ENCODE measurements at regions not wholly inside any gene's neighbourhood (a gene's known extent, or its start where the extent isn't known, plus 50 kb on each side); places are given as distances from the start of the nearest gene placed in this dataset.
"Not testable (repeated sequence)": the region's sequence is repeated elsewhere in the genome, so short reads cannot be mapped to it uniquely, and the experiment has no call there.

DNA sequence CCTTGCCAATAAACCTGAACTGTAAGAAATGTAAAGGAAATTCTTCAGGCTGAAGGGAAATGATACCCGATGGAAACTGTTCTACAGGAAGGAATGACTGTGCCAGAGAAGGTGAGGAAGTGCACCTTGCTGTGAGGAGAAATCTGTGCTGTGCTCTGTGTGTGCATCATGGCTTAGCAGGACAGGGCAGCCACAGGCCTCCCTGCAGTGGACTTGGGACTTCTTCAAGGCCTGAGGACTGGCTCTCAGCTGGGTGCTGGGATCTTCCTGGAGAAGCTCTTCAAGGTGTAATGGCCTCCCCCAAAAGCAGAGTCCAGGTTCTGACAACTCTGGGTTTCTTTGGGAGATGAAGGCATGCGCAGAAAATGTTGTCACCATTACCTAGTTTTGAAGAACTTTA, 145.1 kb downstream of the UQCRFS1 start:
- DNase-seq (ENCODE audit: extremely low read depth in 1 of 11, low read depth in 9 of 11, low spot score in 4 of 11), result no peak

DNA sequence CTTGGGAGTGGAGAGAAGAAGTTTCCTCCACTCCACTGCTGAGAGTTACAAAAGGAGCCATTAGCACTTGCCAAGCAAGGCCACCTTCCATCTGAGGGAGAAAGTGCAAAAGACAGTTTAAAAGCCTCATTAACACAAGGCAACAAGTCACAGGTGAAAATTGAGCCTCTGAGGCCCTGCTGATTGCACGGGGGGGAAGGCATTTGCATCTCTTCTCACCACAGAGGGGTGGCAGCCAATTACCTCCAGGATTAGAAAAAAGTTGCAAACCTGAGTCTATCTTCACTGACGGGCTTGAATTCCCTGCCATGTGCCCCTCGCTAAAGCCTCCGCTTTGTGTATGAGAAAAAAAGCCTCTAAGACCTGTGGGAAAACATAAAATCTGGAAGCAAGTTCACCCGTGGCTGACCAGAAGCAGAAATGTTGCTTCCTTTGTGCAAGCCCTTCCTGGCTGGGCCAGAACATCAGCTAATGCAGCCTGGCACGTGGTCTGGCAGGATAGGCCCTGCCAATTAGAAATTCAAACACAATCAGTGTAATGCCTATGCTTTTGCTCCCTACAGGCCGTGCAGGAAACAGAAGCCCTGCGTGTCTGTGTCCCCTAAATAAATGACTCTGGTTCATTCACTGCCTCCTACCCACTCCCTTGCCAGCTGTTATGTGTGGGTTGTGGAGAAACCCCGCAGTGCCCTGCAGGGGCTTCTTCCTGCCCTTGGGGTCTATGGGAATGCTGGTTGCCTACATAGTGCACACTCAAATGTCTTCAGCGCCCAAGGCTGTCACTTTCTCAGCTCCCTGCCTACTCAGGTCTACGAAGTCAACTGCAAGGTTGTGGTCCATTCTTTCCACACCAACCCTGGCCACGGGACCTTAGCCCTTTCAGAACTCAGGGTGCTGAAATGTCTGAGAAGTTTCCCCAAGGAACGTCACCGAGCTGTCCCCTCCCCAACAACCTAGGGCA, 150.2 kb downstream of the UQCRFS1 start:
- DNase-seq (ENCODE audit: extremely low read depth in 1 of 11, low read depth in 9 of 11, low spot score in 4 of 11), result peak in 1 of 11 donors; percentile 18

DNA sequence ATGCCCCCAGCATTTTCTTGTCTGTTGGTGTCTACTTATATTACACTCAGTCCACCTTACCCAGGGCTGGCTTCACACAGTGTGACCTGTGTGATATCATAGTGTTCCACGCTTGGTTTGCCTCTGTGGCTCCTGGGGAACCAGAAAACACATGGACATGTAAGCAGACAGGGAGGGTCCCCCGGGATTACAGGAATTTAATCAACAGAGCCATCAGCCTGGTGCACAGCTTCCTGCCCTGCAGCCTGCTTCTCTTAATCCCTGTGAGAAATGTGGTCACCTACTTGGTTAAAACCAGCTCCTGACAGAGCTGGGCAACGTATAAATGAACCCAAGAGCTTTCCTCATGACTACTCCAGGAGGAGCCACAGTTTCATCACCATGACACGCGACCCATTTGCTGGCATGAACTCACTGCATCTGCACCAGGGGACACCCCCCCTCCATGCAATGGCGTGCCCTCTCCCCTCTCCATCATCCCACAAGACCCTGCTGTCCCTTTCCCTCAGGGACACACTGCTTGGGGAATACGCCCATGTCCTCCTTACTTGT, 152.1 kb downstream of the UQCRFS1 start:
- DNase-seq (ENCODE audit: extremely low read depth in 1 of 11, low read depth in 9 of 11, low spot score in 4 of 11), result no peak

DNA sequence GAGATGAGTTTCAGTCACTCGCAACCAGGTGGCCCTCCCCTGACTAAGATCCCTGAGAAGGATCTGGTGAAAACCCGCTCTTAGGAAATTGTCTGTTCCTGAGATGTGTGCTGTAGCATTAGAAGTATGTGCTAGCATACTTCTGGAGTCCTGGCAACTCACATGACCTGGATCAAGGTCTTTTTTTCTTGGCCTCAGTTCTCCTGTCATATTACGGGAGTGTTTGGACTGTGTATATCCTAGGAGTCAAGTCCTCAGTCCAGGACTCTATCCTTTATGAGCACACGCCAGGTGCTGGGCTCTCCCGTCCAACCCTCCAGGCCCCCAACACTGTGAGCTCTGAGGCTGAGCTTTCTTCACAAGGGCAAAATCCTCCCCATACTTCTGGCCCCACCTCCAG, 156.4 kb downstream of the UQCRFS1 start:
- DNase-seq (ENCODE audit: extremely low read depth in 1 of 11, low read depth in 9 of 11, low spot score in 4 of 11), result no peak

DNA sequence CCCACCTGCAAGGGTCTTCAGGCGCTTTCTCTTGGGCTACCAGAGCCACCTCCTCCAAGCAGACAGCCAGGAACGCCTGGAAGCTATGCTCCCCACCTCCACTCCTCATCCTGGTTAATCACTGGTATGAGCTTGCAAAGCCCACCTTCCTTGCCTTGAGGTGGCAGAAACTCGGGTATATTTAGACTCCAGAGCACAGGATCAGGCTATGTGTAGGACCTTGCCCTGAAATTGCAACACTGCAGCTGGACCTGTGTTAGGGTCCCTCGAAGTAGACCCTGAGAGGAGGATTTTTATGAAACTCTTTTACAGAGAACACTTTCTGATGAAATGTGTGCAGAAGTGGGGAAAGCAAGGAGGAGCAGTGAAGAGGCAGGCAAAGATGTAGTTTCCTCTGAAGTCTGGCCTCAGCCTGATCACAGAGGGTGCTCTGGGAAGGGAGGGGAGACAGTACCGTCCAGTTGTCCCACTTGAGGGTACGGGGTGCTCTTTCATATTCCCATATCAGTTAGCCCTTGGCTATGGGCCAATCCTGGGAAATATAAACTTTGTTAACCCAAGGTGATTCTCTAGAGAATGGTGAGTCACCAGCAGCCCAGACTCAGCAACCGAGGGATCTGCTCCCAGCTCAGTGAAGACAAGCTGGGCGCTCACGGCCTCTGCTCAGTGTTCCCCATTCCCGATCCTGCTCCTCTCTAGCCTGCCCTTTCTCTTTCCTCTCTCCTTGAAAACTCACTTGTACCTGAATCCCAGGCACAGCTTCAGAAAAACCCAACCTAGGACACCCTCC, 157.9 kb downstream of the UQCRFS1 start:
- no peak for DNase-seq (ENCODE audit: extremely low read depth in 1 of 11, low read depth in 9 of 11, low spot score in 4 of 11)

DNA sequence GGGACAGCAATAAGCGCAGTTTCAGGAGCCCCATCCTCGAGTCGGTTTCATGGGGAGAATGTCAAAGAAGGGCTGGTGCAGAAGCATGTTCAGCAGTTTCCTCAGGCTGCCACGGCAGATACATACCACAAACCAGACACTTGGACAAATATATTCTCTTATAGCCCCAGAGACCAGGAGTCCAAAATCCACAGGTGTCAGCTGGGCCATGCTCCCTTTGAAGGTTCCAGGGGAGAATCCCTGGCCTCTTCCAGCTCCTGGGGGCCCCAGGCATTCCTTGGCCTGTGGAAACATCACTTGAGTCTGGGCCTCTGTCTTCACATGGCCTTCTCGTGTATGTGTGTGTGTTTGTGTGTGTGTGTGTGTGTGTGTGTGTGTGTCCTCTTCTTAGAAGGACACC, 164.1 kb downstream of the UQCRFS1 start:
- no peak for DNase-seq (ENCODE audit: extremely low read depth in 1 of 11, low read depth in 9 of 11, low spot score in 4 of 11)

DNA sequence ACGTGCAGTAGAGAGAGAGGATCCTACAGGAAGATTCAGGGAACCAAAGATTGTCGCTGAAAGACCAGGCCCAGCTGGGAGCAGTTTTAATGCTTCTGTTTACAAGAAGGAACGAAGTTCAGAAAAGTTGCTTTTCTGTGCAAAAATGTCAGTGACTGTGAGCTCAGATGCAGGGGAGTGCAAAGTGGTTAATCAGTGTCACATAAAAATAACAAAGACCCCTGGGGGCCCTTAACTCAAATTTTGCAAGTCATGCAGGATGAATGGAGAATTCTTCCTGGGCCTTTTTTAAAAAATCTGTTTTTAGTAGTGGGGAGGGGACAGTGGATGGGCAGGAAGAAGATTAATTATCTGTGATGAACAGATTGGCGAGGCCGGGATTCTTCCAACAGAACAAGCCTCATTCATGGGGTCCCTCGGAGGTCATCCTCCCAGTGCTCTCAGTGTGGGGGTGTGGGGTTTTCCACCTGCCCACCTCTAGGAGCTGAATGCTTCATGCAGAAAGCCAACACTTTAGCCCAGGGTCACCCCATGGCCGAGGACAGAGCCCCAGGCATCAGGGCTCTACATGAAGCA, 167.2 kb downstream of the UQCRFS1 start:
- peak in 3 of 11 donors; percentile 15 to 35 (median 29) for DNase-seq (ENCODE audit: extremely low read depth in 1 of 11, low read depth in 9 of 11, low spot score in 4 of 11)

DNA sequence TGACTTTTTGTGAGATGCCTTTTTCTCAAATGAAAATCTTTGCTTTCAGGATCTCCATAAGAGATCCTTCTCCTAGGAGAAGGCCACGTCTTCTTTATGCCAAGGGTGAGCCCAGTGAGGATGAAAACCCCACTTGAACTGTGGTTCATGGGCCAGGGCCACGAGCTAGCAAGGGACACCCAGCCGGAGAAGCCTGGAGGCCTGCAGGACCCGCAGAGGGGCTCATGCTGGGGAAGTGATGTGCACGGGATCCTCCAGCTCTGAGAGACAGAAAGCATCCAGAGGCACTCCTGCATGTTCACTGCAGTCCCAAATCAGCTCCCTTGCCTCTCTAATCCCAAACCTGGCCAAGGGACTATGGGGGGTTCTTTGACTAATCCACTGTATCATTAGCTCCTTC, 168.9 kb downstream of the UQCRFS1 start:
- no peak for DNase-seq (ENCODE audit: extremely low read depth in 1 of 11, low read depth in 9 of 11, low spot score in 4 of 11)

DNA sequence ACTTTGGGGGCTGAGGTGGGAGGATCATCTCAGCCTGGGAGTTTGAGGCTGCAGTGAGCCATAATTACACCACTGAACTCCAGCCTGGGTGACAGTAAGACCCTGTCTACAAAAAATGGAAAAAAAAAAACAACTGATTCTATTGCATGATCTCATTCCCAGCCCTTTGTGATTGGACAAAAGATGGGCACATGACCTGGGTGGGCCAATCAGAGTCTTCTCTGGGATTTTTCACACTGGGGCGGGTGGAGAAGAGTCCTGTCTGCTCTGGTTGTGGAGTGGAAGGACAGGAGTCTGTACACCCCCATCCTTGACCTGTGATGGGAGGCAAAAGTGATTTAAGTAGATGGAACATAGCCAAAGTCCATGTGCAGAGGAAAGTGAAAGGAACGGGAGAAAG, 170.5 kb downstream of the UQCRFS1 start:
- no peak for DNase-seq (ENCODE audit: extremely low read depth in 1 of 11, low read depth in 9 of 11, low spot score in 4 of 11)

DNA sequence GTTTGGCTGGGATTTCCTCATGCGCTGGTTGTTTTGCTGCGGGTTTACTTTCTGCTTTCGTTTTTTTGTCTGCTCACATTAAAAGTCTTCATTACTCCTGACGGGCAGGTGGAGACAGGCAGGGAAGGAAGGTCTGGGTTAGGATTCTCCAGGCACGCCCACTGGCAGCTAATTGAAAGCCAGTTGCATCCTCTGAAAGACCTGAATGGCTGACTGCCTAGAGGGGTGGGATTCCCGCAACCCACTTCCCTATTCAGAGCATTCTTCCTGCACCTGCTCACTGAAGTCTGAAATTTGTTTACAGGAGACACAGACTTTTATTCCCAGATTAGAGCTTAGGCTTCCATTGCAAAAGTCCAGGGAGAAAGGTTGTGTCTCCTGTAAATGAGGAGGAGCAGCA, 172.0 kb downstream of the UQCRFS1 start:
- DNase-seq (ENCODE audit: extremely low read depth in 1 of 11, low read depth in 9 of 11, low spot score in 4 of 11), result peak in 4 of 11 donors; percentile 30 to 50 (median 38)

DNA sequence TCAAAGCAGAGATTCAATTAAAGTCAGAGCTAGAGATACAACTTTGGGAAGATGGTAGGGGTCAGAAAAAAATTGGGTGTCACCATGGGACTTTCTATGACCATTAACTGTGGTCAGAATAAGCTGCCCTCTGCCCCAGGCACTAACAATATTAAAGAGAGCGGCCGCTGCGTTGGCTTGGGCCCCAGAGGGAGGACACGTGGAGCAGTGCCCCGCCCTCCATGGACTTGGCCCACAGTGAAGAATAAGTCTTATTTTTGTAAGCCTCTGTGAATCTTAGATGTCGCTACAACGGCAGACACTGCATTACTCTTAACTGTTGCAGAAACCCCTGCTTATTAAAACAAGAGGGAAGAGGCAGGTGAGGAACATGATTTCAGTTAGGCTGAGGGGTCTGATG, 172.7 kb downstream of the UQCRFS1 start:
- no peak for DNase-seq (ENCODE audit: extremely low read depth in 1 of 11, low read depth in 9 of 11, low spot score in 4 of 11)

DNA sequence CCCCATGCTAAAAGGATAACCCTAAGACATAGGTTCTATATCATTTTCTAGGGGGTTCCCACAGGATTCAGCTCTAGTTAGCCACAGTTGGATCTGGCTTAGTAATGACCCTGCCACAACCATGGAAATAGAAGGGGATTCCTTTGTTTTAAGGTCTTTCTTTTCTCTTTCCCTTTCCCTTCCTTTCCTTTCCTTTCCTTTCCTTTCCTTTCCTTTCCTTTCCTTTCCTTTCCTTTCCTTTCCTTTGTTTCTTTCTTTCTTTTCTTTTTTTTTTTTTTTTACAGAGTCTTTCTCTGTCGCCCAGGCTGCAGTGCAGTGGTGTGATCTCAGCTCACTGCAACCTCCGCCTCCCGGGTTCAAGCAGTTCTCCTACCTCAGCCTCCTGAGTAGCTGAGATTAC, 173.9 kb downstream of the UQCRFS1 start:
- not testable (repeated sequence) for DNase-seq (ENCODE audit: extremely low read depth in 1 of 11, low read depth in 9 of 11, low spot score in 4 of 11)

DNA sequence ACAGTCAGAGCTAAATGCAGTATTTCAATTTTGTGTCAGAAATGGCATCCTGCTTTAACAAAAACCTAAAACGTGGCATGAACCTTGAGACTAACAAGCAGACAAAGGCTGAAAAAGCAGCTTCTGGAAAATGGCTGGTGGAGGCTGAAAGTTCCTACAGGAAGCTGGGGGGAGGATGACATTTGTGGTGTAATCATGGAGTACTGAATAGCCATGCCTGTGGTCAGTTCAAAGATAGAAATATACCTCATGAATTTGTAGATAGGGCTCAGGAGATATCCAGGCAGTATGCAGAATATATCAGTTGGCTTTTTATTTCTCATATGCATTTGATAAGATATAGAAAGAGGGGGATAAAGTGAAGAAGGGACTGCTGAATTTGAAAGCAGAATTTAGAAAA, 181.7 kb downstream of the UQCRFS1 start:
- DNase-seq (ENCODE audit: extremely low read depth in 1 of 11, low read depth in 9 of 11, low spot score in 4 of 11), result no peak

DNA sequence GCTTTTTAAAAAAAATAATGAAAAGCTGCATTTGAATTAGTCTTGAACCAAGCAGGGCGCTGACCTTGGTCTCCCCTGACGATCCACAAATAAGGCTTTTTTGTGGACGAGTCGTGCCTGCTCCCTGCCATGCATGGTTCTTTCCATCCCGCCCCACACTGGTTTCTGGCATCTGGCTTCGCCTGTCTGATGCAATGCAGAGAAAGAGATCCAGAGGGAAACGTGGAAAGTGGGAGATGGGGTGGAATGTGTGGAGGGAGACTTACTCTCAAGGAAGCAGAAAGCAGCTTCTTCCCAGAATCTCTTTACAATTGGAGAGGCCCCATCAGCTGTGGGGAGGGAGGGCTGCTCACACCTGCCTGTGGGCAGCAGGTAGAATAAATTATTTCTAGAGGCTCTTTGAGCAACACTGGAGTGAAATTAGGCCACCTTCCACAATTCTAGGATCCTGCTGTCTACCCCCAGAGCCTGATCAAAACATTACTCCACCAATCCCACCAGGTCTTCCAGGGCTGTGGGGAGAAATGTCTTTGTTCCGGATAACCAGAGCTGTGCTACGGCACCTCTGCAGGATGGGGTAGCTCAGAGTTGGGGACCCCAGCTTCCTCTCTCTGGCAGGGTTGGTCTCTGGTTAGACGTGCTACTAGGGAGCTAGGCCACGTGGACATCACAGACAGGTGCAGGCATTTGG, 183.5 kb downstream of the UQCRFS1 start:
- no peak for DNase-seq (ENCODE audit: extremely low read depth in 1 of 11, low read depth in 9 of 11, low spot score in 4 of 11)

DNA sequence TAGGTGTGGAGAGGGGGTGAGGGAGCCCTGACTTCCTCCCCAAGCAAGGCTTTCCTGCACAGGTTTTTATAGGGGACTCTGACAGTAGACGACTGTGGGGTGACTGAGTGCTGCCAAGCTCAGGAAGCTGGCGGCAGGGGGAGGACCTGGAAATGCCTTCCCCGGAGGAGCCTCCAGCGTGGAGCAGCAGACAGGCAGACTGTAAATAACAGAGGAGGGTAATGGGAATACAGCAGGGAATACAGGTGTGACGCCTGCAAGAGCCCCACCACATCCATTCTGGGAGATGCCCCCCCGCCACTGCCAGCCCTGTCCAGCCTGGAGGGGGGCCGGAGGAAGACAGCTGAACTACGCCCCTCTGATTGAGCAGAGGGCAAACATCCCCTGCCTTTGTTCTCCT, 190.4 kb downstream of the UQCRFS1 start:
- DNase-seq (ENCODE audit: extremely low read depth in 1 of 11, low read depth in 9 of 11, low spot score in 4 of 11), result no peak

DNA sequence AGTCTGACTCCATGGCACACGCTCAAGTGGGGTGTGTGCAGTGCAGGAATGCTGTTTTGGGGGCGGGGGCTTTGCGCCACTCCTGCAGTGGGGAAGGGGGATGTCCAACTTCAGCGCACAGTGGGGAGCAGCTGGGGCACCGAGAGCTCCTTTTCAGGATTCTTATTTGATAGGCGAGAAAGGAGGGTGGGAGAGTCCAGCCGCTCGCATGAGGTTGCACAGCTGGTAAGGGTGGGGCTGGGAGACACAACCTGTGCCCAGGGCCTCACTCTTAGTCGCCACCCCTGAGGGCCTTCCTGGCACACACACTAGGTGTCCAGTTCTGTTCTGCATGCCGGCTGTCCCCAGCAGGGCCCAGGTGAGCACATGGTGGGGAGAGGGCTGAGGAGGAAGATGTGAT, 190.8 kb downstream of the UQCRFS1 start:
- no peak for DNase-seq (ENCODE audit: extremely low read depth in 1 of 11, low read depth in 9 of 11, low spot score in 4 of 11)

DNA sequence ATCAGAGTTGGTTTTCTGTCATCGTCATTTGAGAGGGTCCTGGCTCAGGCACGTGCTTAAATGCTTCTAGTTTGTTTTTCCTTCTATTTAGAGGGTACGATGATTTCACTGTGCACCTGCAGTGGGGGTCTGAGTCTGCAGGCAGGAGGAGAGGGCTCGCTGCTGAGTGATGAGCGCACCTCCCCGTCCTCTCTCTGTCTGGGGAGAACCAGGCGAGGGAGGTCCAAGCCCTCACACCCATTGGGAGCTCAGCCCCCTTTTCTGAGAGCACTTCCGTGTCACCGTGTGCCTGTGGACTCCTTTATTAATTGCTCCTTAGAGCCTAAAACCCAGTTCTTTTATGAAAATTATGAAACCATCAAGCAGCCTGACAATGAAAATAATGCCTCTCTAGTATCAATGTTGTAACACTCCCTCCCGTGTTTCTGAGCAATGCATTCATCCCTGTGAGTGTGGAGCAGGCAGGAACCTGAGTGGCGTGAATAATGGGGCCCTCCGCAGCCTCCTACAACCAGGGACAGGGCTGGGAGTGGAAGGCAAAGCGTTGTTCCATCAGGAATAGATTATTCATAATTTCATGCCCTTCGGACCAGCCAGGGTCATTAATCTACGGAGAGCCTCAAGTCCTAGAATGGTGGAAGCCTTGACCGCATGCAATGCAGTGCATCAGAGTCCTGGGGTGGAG, 191.6 kb downstream of the UQCRFS1 start:
- no peak for DNase-seq (ENCODE audit: extremely low read depth in 1 of 11, low read depth in 9 of 11, low spot score in 4 of 11)

DNA sequence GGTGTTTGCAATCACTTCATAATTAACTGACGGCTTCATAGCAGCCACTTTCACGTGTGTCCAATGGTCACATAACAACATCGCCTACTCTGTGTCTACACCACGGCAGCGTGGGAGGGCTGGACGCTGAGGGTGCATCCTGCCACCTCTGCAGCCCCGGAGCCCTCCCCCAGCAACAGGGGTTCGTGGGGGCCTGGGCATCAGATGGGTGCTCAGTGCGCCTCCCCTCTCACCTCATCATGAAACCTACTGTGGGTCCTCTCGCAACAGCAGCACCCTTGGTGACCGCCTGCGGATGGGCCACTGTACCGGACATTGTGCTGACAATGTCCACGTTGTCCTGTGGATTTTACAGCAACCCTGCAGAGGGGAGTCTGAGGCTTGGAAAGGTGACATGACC, 193.5 kb downstream of the UQCRFS1 start:
- DNase-seq (ENCODE audit: extremely low read depth in 1 of 11, low read depth in 9 of 11, low spot score in 4 of 11), result no peak

DNA sequence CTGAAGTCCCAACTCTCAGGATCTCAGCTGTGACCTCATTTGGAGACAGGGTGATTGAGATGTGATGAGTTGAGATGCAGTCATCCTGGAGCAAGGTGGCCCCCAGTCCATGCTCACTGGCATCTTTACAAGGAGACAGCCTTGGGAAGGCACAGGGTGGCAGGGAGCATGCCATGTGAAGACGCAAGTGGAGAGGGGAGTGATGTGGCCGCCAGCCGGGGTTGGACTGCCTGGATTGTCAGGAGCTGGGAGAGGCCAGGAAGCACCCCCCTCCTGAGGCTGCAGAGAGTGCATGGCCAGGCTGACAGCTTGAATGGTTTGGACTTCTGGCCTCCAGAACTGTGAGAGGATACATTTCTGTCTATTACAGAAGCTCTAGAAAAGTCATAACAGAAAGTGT, 194.4 kb downstream of the UQCRFS1 start:
- no peak for DNase-seq (ENCODE audit: extremely low read depth in 1 of 11, low read depth in 9 of 11, low spot score in 4 of 11)
